Ishikawa (cell line): ENCODE measurements at regions not wholly inside any gene's neighbourhood (a gene's known extent, or its start where the extent isn't known, plus 50 kb on each side); places are given as distances from the start of the nearest gene placed in this dataset.

Experiments used
- CEBPB ChIP-seq: IDR thresholded peaks from 2 replicates; pipeline ENCODE4 v1.6.1; 2012
- CREB1 ChIP-seq: IDR thresholded peaks from 2 replicates; pipeline ENCODE4 v1.6.1; 2012; ENCODE audit warnings: low read depth
- EGR1 ChIP-seq: IDR thresholded peaks from 2 replicates; pipeline ENCODE4 v1.6.1; 2012
- EP300 ChIP-seq: IDR thresholded peaks from 2 replicates; pipeline ENCODE4 v1.6.1; 2012; ENCODE audit warnings: borderline replicate concordance
- FOXM1 ChIP-seq: IDR thresholded peaks from 2 replicates; pipeline ENCODE4 v1.6.1; 2012; ENCODE audit warnings: low read depth, borderline replicate concordance
- NFIC ChIP-seq: IDR thresholded peaks from 2 replicates; pipeline ENCODE4 v1.6.1; 2012
- RAD21 ChIP-seq: IDR thresholded peaks from 2 replicates; pipeline ENCODE4 v1.6.1; 2012; ENCODE audit warnings: low read depth
- TAF1 ChIP-seq: IDR thresholded peaks from 2 replicates; pipeline ENCODE4 v1.6.1; 2012; ENCODE audit warnings: low read depth, mild to moderate bottlenecking
- TCF12 ChIP-seq: IDR thresholded peaks from 2 replicates; pipeline ENCODE4 v1.6.1; 2012; ENCODE audit warnings: low read depth
- TEAD4 ChIP-seq: IDR thresholded peaks from 2 replicates; pipeline ENCODE4 v1.6.1; 2012
- YY1 ChIP-seq: IDR thresholded peaks from 2 replicates; pipeline ENCODE4 v1.6.1; 2012; ENCODE audit warnings: low read depth
- ZBTB7A ChIP-seq: IDR thresholded peaks from 2 replicates; pipeline ENCODE4 v1.6.1; 2012; ENCODE audit warnings: low read depth
- TF ChIP-seq, protein P1 (sequence below): IDR thresholded peaks from 2 replicates; pipeline ENCODE4 v1.6.1; 2012
- TF ChIP-seq, protein P2 (sequence below): IDR thresholded peaks from 2 replicates; pipeline ENCODE4 v1.6.1; 2012; ENCODE audit warnings: low read depth, mild to moderate bottlenecking
- TF ChIP-seq, protein P3 (sequence below): IDR thresholded peaks from 2 replicates; pipeline ENCODE4 v1.6.1; 2012

DNA sequence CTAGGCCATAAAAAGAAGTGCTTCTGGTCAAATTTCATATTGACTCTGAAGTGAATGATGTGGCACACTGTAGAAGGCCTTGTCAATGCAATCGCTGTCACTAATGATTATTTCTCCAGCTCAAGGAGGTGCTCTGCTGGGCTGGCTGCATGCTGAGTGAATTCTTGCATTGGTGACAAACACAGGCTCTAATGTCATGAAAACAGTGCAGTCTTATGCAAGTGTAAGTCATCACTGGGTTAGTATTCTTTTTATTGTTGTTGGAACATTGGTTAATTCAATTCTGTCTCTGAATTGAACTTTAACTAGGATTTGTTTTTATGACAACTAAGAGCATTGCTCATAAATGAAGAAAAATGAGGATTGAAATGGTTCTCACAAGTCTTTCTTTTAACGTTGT lies 57.3 kb upstream of the CD180 start:
- TF ChIP-seq YY1 (no peak), TEAD4 (no peak), RAD21 (no peak), CREB1 (no peak), TCF12 (no peak), TAF1 (no peak), ZBTB7A (no peak), NFIC (no peak), EP300 (no peak)
- TF ChIP-seq, protein P1, sequence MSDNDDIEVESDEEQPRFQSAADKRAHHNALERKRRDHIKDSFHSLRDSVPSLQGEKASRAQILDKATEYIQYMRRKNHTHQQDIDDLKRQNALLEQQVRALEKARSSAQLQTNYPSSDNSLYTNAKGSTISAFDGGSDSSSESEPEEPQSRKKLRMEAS, result no peak
- TF ChIP-seq, protein P2, sequence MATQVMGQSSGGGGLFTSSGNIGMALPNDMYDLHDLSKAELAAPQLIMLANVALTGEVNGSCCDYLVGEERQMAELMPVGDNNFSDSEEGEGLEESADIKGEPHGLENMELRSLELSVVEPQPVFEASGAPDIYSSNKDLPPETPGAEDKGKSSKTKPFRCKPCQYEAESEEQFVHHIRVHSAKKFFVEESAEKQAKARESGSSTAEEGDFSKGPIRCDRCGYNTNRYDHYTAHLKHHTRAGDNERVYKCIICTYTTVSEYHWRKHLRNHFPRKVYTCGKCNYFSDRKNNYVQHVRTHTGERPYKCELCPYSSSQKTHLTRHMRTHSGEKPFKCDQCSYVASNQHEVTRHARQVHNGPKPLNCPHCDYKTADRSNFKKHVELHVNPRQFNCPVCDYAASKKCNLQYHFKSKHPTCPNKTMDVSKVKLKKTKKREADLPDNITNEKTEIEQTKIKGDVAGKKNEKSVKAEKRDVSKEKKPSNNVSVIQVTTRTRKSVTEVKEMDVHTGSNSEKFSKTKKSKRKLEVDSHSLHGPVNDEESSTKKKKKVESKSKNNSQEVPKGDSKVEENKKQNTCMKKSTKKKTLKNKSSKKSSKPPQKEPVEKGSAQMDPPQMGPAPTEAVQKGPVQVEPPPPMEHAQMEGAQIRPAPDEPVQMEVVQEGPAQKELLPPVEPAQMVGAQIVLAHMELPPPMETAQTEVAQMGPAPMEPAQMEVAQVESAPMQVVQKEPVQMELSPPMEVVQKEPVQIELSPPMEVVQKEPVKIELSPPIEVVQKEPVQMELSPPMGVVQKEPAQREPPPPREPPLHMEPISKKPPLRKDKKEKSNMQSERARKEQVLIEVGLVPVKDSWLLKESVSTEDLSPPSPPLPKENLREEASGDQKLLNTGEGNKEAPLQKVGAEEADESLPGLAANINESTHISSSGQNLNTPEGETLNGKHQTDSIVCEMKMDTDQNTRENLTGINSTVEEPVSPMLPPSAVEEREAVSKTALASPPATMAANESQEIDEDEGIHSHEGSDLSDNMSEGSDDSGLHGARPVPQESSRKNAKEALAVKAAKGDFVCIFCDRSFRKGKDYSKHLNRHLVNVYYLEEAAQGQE, result no peak

DNA sequence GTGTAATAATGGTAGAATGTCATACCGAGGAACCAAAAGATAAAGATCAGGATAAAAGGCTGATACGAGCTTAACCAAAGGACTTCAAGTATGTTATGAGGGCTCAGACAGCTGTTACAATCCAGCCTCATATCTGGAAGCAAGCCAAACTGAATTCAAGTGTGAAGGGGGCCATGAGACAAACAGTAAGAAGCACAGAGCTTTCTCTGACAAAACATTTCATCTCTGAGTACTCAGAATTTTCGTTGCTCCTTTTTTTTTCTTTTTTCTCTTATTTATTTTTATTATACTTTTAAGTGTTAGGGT lies 52.9 kb upstream of the CD180 start:
- no peak for TF ChIP-seq FOXM1
- TF ChIP-seq EP300, result no peak
- no peak for TF ChIP-seq RAD21
- no peak for TF ChIP-seq TAF1
- no peak for TF ChIP-seq EGR1
- no peak for TF ChIP-seq NFIC
- TF ChIP-seq, protein P3, sequence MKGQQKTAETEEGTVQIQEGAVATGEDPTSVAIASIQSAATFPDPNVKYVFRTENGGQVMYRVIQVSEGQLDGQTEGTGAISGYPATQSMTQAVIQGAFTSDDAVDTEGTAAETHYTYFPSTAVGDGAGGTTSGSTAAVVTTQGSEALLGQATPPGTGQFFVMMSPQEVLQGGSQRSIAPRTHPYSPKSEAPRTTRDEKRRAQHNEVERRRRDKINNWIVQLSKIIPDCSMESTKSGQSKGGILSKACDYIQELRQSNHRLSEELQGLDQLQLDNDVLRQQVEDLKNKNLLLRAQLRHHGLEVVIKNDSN, result no peak
- TF ChIP-seq CREB1, result no peak
- TF ChIP-seq, protein P2, result no peak
- no peak for TF ChIP-seq TEAD4
- TF ChIP-seq ZBTB7A, result no peak
- TF ChIP-seq TCF12, result no peak
- TF ChIP-seq, protein P1, result no peak
- no peak for TF ChIP-seq CEBPB
- no peak for TF ChIP-seq YY1

DNA sequence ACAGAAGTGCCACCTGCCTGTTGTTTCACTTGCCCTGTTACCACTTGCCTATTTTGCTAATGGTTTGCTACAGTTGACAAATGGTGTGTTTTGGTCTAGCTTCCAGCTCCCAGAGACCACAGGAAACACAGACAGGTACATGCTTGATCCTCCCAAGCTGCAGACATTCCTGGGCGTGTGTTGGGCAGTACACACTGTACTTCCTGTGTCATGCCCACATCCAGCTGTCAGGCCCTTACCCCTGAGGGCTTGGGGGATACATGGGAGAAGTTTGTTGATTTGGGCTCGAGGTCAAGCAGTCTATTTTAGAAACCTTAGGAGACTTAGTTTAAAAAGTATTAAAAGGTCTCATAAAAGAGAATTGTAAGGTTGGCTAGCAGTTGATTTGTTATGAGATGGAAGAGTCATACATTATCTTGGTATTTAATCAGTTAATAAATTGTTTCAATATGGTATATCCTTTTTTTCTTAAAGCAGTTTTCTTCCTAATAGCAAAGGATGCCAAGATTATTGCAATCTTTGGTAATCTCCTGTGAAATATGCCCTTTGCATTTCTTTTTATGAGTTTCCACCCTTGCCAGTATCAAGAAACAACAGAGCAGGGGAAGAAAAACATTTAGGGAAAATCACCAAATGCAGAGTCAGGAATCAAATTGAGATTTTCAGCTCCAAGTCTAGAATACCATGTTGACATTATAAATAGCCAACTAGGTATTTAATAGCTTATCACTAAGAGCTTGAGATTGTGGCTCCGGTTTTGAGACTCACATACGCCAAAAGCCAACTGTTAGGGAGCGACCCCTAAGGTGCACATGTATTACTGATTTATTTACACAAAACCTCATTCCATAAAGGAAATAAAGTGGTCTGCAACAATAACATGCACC lies 52.3 kb upstream of the CD180 start:
- TF ChIP-seq CREB1 (no peak), TCF12 (no peak), EGR1 (no peak), ZBTB7A (no peak), FOXM1 (no peak), YY1 (no peak), TAF1 (no peak), EP300 (no peak), RAD21 (no peak)
- TF ChIP-seq, protein P1, result no peak
- TF ChIP-seq, protein P2, result no peak

DNA sequence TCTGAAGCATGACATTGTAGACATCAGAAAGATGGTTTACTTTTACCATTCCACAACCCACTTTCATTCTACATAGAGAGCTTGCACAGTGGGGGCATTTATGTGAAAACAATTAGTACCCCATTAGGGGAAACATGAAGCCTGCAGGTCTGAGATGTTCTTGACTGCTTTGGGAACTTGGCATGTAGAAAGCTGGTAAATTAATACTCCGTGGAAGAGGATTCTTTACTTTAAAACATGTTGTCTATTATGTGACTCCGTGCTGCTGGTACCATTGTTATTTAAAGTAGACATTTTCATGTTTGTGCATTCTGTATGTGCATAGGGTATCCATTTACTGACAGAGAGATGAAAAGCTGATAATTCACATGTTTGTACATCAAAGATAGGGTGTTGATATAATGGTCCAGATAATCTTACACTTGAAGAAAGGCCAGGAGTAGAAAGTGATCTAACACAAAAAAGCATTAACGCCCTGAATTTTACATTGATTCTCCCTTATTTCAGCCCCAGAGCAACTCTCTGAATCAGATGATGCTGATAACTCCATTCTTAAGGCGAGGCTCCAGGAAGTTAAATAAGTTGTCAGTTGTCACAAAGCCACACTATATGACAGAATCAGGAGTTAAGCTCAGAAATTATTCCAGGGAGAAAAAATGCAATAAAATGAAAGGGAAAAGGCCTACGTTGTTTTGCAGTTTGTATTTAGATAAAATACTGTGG lies 50.1 kb upstream of the CD180 start:
- TF ChIP-seq NFIC (no peak), CREB1 (no peak)
